Karpas-422 (cell line): ENCODE measurements at regions not wholly inside any gene's neighbourhood (a gene's known extent, or its start where the extent isn't known, plus 50 kb on each side); places are given as distances from the start of the nearest gene placed in this dataset.

Experiments
- DNase-seq: peaks from one replicate; pipeline ENCODE4 v3.0.0-alpha.2; 2015
- H2AFZ ChIP-seq: fragments of 200-600 bp; sonication (generic); 2 replicates; pipeline ENCODE4 v1.6.1; 2014; ENCODE audit warnings: antibody characterized with exemption, low read length, mixed read lengths
- H3K27ac ChIP-seq: fragments of 200-600 bp; sonication (generic); 2 replicates; pipeline ENCODE4 v1.5.1; 2014; ENCODE audit warnings: mild to moderate bottlenecking, low read length, moderate library complexity
- H3K27me3 ChIP-seq: fragments of 200-600 bp; sonication (generic); 2 replicates; pipeline ENCODE4 v1.6.1; 2014; ENCODE audit warnings: low read length, mixed read lengths
- H3K36me3 ChIP-seq: fragments of 200-600 bp; sonication (generic); 2 replicates; pipeline ENCODE4 v1.6.1; 2014; ENCODE audit warnings: low read length, mixed read lengths; ENCODE audit not compliant: insufficient read depth
- H3K4me1 ChIP-seq: fragments of 200-600 bp; sonication (generic); 2 replicates; pipeline ENCODE4 v1.6.1; 2014; ENCODE audit warnings: mild to moderate bottlenecking, low read length, mixed read lengths
- H3K4me2 ChIP-seq: fragments of 200-600 bp; sonication (generic); 2 replicates; pipeline ENCODE4 v1.6.1; 2014; ENCODE audit warnings: low read length, low read depth, mild to moderate bottlenecking; ENCODE audit not compliant: poor library complexity, severe bottlenecking
- H3K4me3 ChIP-seq: fragments of 200-600 bp; sonication (generic); 2 replicates; pipeline ENCODE4 v1.5.1; 2014; ENCODE audit warnings: mild to moderate bottlenecking, antibody characterized with exemption, low read length, mixed read lengths
- H3K79me2 ChIP-seq: fragments of 200-600 bp; sonication (generic); 2 replicates; pipeline ENCODE4 v1.6.1; 2014; ENCODE audit warnings: mild to moderate bottlenecking, low read length, mixed read lengths
- H3K9ac ChIP-seq: fragments of 200-600 bp; sonication (generic); 2 replicates; pipeline ENCODE4 v1.6.0; 2014; ENCODE audit warnings: low read length
- H3K9me2 ChIP-seq: fragments of 200-600 bp; sonication (generic), shearing (Covaris generic); replicated peaks from 2 replicates; pipeline ENCODE4 v1.6.0; 2014; ENCODE audit warnings: mild to moderate bottlenecking, low read length, moderate library complexity; ENCODE audit not compliant: insufficient read depth
- H3K9me3 ChIP-seq: fragments of 300-700, 200-600 bp; sonication (generic); 2 replicates; pipeline ENCODE4 v1.6.1; 2014; ENCODE audit warnings: low read length, mixed read lengths
- H4K20me1 ChIP-seq: fragments of 200-600 bp; sonication (generic); 2 replicates; pipeline ENCODE4 v1.6.1; 2014; ENCODE audit warnings: mild to moderate bottlenecking, antibody characterized with exemption, low read length, low read depth; ENCODE audit not compliant: insufficient read depth

DNA sequence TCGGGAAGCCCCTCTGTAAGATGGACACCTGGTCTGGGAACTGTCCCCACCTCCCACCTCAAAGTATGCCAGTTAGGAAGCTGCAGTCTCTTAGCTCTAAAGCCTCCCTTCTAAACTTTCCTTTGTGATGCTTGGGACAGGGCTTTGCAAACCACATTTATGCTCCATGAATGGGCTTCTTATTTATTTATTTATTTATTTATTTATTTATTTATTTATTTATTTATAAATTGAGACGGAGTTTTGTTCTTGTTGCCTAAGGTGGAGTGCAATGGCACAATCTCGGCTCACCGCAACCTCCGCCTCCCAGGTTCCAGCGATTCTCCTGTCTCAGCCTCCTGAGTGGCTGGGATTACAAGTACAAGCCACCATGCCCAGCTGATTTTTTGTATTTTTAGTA is 1009.4 kb downstream of the TYW1 start:
- Histone ChIP-seq H3K4me2 (no peak overlapping the region), H4K20me1 (no peaks in the 10 kb centered on the region), H3K36me3 (no peaks in the 10 kb centered on the region), H3K4me3 (no peak overlapping the region), H3K27ac (no peak overlapping the region), H3K4me1 (no peaks in the 10 kb centered on the region), H3K9me2 (no peaks in the 10 kb centered on the region), H3K27me3 (no peaks in the 10 kb centered on the region), H3K9me3 (no peaks in the 10 kb centered on the region), H3K79me2 (no peaks in the 10 kb centered on the region), H2AFZ (no peak overlapping the region), H3K9ac (no peak overlapping the region)
- DNase-seq = no peak

DNA sequence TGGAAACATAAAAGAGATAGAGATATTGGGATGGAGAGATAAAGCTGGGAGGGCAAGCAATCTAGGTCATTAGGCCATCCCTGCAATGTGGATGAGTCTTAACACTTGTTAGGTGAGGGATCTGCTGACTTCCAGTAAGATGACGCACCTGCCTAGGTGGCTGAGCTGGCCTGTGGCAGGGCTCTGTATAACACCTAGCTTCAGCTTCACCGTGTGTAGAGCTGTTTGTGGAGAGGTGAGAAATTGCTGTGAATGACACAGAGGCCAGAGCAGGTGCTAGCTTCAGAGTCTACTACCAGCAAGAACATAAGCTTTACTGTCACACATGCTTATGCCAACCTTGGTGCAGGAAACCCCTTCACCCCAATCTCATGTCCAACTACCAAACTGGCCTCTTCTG is 1010.0 kb downstream of the TYW1 start:
- no peaks in the 10 kb centered on the region for H3K79me2 ChIP-seq
- H3K9me3 ChIP-seq = no peaks in the 10 kb centered on the region
- DNase-seq = no peak
- no peaks in the 10 kb centered on the region for H3K27me3 ChIP-seq
- H4K20me1 ChIP-seq = no peaks in the 10 kb centered on the region
- H2AFZ ChIP-seq = no peak overlapping the region
- H3K9ac ChIP-seq = no peak overlapping the region
- H3K4me2 ChIP-seq = no peak overlapping the region
- H3K27ac ChIP-seq = no peak overlapping the region
- H3K9me2 ChIP-seq = no peaks in the 10 kb centered on the region
- no peak overlapping the region for H3K4me3 ChIP-seq
- no peaks in the 10 kb centered on the region for H3K4me1 ChIP-seq
- no peaks in the 10 kb centered on the region for H3K36me3 ChIP-seq

GRCh38 chr7:68009716-68010115 is 1013.1 kb downstream of the TYW1 start:
- Histone ChIP-seq H3K27ac (no peak overlapping the region), H3K9ac (no peak overlapping the region), H3K9me2 (no peaks in the 10 kb centered on the region), H2AFZ (no peak overlapping the region), H3K4me3 (no peak overlapping the region), H4K20me1 (no peaks in the 10 kb centered on the region), H3K27me3 (no peaks in the 10 kb centered on the region), H3K36me3 (no peaks in the 10 kb centered on the region), H3K4me1 (no peaks in the 10 kb centered on the region), H3K79me2 (no peaks in the 10 kb centered on the region), H3K9me3 (no peaks in the 10 kb centered on the region), H3K4me2 (no peak overlapping the region)
- DNase-seq = no peak

- no peak overlapping the region for H3K4me3 ChIP-seq
- no peak overlapping the region for H2AFZ ChIP-seq
- no peak overlapping the region for H3K27ac ChIP-seq
- no peaks in the 10 kb centered on the region for H3K4me1 ChIP-seq
- no peaks in the 10 kb centered on the region for H4K20me1 ChIP-seq
- no peaks in the 10 kb centered on the region for H3K27me3 ChIP-seq
- H3K4me2 ChIP-seq = no peak overlapping the region
- no peaks in the 10 kb centered on the region for H3K9me2 ChIP-seq
- H3K9ac ChIP-seq = no peak overlapping the region
- no peak for DNase-seq
- H3K9me3 ChIP-seq = no peaks in the 10 kb centered on the region
- no peaks in the 10 kb centered on the region for H3K36me3 ChIP-seq
- H3K79me2 ChIP-seq = no peaks in the 10 kb centered on the region
These were observed 1017.6 kb downstream of the TYW1 start for GRCh38 chr7:68014031-68014736.

DNA sequence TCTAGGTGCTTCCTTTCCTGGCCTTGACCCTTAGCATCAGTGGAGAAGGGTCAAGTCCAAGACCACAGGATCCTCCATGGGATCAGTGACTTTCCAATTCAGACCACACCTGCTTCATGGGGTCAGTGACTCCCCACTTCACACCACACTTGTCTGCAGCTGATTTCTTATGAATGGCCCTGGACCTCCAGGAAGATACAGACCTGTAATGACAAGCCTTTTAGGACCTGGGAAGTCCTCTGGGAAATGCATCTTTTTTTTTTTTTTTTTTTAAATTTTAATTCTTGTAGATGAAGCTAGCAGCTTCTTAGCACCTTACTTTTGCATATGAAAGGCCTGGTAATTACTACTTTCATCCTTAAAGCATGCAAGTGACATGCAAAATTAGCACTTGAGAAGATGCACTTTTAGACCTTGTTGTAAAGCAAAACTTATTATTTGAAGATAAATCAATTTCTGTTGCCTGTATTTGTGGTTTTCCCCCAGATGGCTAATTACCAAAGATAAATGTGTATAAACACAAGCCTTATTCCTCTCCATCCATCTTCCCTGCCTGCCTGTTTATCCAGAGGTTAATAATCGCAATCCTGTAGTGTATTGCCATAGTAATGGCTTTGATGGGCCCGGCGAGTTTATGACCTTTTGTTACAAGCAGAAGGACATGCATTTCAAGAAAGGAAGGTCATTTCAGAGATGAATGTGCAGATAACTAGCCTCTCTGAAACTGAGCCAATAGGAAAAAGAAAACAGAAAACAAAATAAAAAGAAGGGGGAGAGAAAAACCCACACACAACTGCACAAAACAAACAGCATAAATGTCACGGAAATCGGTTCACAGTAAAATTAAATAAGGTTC is 1018.7 kb downstream of the TYW1 start:
- no peaks in the 10 kb centered on the region for H3K9me3 ChIP-seq
- no peaks in the 10 kb centered on the region for H3K27me3 ChIP-seq
- H3K36me3 ChIP-seq = no peaks in the 10 kb centered on the region
- no peak overlapping the region for H3K4me3 ChIP-seq
- no peaks in the 10 kb centered on the region for H3K9me2 ChIP-seq
- H3K9ac ChIP-seq = no peak overlapping the region
- DNase-seq = no peak
- H3K4me2 ChIP-seq = no peak overlapping the region
- H4K20me1 ChIP-seq = no peaks in the 10 kb centered on the region
- no peak overlapping the region for H2AFZ ChIP-seq
- no peaks in the 10 kb centered on the region for H3K79me2 ChIP-seq
- H3K4me1 ChIP-seq = no peaks in the 10 kb centered on the region
- no peak overlapping the region for H3K27ac ChIP-seq

DNA sequence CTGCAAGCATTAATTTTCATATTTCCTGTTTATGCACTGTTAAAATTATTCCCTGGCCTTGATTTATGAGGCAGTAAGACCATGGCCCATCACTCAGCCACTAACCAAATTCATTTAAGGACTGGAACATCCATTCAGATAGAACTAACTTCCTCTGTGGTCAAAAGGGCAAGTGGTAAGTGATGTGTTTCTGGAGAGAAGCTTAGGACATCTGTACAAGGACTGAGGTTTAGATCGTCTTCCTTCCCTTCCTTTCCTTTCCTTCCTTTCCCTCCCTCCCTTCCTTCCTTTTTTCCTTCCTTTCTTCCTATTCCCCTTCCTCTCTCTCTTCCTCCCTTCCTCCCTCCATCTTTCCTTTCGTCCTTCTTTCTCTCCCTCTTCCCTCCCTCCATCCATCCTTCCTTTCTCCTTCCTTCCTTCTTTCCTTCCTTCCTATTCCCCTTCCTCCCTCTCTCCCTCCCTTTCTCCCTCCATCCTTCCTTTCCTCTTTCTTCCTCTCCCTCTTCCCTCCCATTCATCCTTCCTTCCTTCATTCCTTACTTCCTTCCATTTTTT is 1019.4 kb downstream of the TYW1 start:
- H3K4me3 ChIP-seq = no peak overlapping the region
- H3K79me2 ChIP-seq = no peaks in the 10 kb centered on the region
- no peaks in the 10 kb centered on the region for H3K27me3 ChIP-seq
- H3K9ac ChIP-seq = no peak overlapping the region
- no peak for DNase-seq
- no peaks in the 10 kb centered on the region for H3K9me2 ChIP-seq
- H3K36me3 ChIP-seq = no peaks in the 10 kb centered on the region
- H3K9me3 ChIP-seq = no peaks in the 10 kb centered on the region
- no peaks in the 10 kb centered on the region for H3K4me1 ChIP-seq
- no peak overlapping the region for H3K27ac ChIP-seq
- no peaks in the 10 kb centered on the region for H4K20me1 ChIP-seq
- H2AFZ ChIP-seq = no peak overlapping the region
- no peak overlapping the region for H3K4me2 ChIP-seq

GRCh38 chr7:68020102-68020501 is 1023.5 kb downstream of the TYW1 start:
- H3K9me3 ChIP-seq = no peaks in the 10 kb centered on the region
- no peaks in the 10 kb centered on the region for H3K9me2 ChIP-seq
- H3K9ac ChIP-seq = no peak overlapping the region
- DNase-seq = no peak
- no peaks in the 10 kb centered on the region for H3K4me1 ChIP-seq
- no peak overlapping the region for H3K4me2 ChIP-seq
- H3K36me3 ChIP-seq = no peaks in the 10 kb centered on the region
- no peak overlapping the region for H2AFZ ChIP-seq
- no peaks in the 10 kb centered on the region for H3K27me3 ChIP-seq
- no peaks in the 10 kb centered on the region for H4K20me1 ChIP-seq
- no peaks in the 10 kb centered on the region for H3K79me2 ChIP-seq
- no peak overlapping the region for H3K4me3 ChIP-seq
- H3K27ac ChIP-seq = no peak overlapping the region

DNA sequence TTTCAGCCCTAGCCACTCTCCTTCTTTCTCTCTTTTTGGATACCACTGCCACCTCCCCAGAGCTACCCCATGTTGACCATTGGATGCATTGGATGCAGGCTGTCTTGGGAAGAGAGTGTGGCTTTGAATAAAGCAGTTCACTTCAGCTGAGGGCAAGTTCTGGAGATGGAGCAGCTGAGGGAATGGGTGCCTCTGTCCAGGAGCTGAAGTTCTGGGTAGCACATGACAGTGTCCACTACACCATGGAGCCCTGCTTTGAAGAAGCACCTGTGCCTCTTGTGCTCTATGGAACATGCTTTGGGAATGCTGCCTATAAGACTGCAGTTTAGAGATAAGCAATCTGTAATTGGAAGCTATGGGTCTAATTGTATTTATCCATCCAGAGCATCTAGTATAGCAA is 1028.7 kb downstream of the TYW1 start:
- Histone ChIP-seq H3K36me3 (no peaks in the 10 kb centered on the region), H3K9me2 (no peaks in the 10 kb centered on the region), H3K27ac (no peak overlapping the region), H2AFZ (no peak overlapping the region), H4K20me1 (no peaks in the 10 kb centered on the region), H3K79me2 (no peaks in the 10 kb centered on the region), H3K27me3 (no peaks in the 10 kb centered on the region), H3K4me1 (no peaks in the 10 kb centered on the region), H3K4me2 (no peak overlapping the region), H3K9ac (no peak overlapping the region), H3K4me3 (no peak overlapping the region), H3K9me3 (no peaks in the 10 kb centered on the region)
- DNase-seq = no peak
